BLaER1 (cell line): ENCODE measurements at regions not wholly inside any gene's neighbourhood (a gene's known extent, or its start where the extent isn't known, plus 50 kb on each side); places are given as distances from the start of the nearest gene placed in this dataset.

ENCODE experiments used
- H3K27ac ChIP-seq: shearing (Covaris generic); formaldehyde crosslinking; 2 replicates; pipeline ENCODE4 v1.8.1; 2022
- H3K27me3 ChIP-seq: shearing (Covaris generic); formaldehyde crosslinking; 2 replicates; pipeline ENCODE4 v1.8.1; 2022
- H3K36me3 ChIP-seq: shearing (Covaris generic); formaldehyde crosslinking; 2 replicates; pipeline ENCODE4 v1.8.1; 2022
- H3K4me1 ChIP-seq: shearing (Covaris generic); formaldehyde crosslinking; 2 replicates; pipeline ENCODE4 v1.8.1; 2022
- H3K4me2 ChIP-seq: shearing (Covaris generic); formaldehyde crosslinking; 2 replicates; pipeline ENCODE4 v1.8.1; 2022
- H3K4me3 ChIP-seq: shearing (Covaris generic); formaldehyde crosslinking; 2 replicates; pipeline ENCODE4 v1.8.1; 2022
- H3K9ac ChIP-seq: shearing (Covaris generic); formaldehyde crosslinking; 2 replicates; pipeline ENCODE4 v1.8.1; 2022
- H3K9me3 ChIP-seq: shearing (Covaris generic); formaldehyde crosslinking; 2 replicates; pipeline ENCODE4 v1.8.1; 2022
- H4K20me1 ChIP-seq: shearing (Covaris generic); formaldehyde crosslinking; 2 replicates; pipeline ENCODE4 v1.8.1; 2022
- Cebpa-rat ChIP-seq: shearing (Covaris generic); IDR thresholded peaks from 2 replicates; pipeline ENCODE4 v1.8.1; 2022

DNA sequence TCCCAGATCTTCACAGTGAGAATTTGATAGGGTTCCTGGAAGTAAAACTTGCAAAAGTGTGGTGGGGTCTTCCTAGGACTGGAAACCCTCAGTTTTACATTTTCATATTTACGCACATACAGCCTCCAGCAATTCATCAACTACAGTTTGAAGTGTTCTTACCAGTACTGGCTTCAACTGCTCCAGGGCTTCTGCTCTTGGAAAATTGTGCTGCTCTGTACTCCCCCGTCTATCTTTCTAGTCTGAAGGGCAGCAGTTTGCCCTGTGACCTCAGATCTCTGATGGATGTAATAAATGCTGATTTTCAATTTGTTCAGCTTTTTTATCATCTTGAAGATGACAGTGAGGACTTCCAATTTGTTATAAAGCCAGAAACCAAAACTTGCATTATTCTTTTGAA, 458.9 kb upstream of the FSTL5 start:
- H3K9me3 ChIP-seq: no peaks in the 10 kb centered on the region
- no peak overlapping the region for H3K4me3 ChIP-seq
- no peaks in the 10 kb centered on the region for H3K27me3 ChIP-seq
- no peak overlapping the region for H3K9ac ChIP-seq
- H3K4me2 ChIP-seq: no peak overlapping the region
- H4K20me1 ChIP-seq: no peaks in the 10 kb centered on the region
- no peak overlapping the region for H3K27ac ChIP-seq
- no peaks in the 10 kb centered on the region for H3K4me1 ChIP-seq
- TF ChIP-seq Cebpa-rat: no peak
- H3K36me3 ChIP-seq: no peaks in the 10 kb centered on the region

DNA sequence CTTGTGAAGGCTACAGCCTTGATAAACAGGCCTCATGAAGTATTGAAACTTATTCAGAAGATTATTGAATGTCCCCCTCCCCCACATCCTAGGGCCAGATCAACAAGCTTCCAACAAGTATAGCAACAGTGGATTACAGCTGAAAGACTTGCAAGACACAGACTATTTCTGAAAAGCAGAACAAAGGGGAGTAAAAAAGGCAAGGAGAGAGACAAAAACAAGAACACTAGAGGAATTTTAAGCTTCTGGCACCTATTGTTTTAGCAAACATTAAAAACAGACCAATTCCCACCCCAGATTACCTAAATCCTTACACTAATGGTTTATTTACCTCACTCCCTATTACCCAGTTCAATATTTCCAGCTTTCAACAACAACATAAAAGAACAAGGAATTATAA, 446.3 kb upstream of the FSTL5 start:
- no peak overlapping the region for H3K9ac ChIP-seq
- no peaks in the 10 kb centered on the region for H3K9me3 ChIP-seq
- H3K27me3 ChIP-seq: no peaks in the 10 kb centered on the region
- no peaks in the 10 kb centered on the region for H4K20me1 ChIP-seq
- no peak overlapping the region for H3K4me2 ChIP-seq
- no peak for TF ChIP-seq Cebpa-rat
- H3K36me3 ChIP-seq: no peaks in the 10 kb centered on the region
- H3K4me3 ChIP-seq: no peak overlapping the region
- H3K27ac ChIP-seq: no peak overlapping the region
- H3K4me1 ChIP-seq: no peaks in the 10 kb centered on the region

DNA sequence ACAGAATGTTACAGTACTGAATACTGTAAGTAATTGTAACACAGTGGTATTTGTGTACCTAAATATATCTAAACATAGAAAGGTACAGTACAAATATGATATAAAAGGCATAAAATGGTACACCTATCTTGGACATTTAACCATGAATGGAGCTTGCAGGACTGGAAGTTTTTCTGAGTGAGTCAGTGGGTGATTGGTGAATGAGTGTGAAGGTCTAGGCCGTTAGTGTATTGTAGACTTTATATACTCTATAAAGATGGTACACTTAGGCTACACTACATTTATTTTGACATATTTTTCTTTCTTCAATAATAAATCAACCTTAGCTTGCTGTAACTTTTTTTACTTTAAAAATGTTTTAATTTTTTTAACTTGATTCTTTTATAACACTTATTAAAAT, 422.5 kb upstream of the FSTL5 start:
- H3K36me3 ChIP-seq: no peaks in the 10 kb centered on the region
- H3K4me1 ChIP-seq: no peaks in the 10 kb centered on the region
- H3K4me3 ChIP-seq: no peak overlapping the region
- no peak overlapping the region for H3K9ac ChIP-seq
- H3K4me2 ChIP-seq: no peak overlapping the region
- no peaks in the 10 kb centered on the region for H4K20me1 ChIP-seq
- no peaks in the 10 kb centered on the region for H3K9me3 ChIP-seq
- no peaks in the 10 kb centered on the region for H3K27me3 ChIP-seq
- H3K27ac ChIP-seq: no peak overlapping the region
- TF ChIP-seq Cebpa-rat: no peak

DNA sequence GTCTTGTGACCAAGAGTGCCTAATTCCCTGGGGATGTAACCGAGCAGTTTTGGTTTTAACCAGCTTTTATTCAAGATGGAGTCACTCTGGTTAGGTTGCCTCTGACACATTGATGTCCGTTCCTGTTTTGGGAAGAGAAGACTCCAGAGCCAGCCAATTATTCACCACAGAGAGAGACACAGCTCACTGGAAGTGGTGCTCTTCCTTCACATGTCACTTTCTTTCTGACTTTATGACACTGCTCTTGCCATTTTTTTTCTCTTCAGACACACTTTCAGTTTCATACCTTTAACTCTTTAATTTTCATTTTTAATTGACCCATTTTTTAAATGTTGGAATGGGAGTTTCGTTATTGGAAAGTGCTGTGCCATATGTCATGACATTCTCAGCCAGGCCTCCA, 418.4 kb upstream of the FSTL5 start:
- TF ChIP-seq Cebpa-rat: no peak
- no peak overlapping the region for H3K9ac ChIP-seq
- no peaks in the 10 kb centered on the region for H3K36me3 ChIP-seq
- no peak overlapping the region for H3K27ac ChIP-seq
- no peaks in the 10 kb centered on the region for H3K9me3 ChIP-seq
- H3K4me1 ChIP-seq: no peaks in the 10 kb centered on the region
- no peak overlapping the region for H3K4me2 ChIP-seq
- H3K27me3 ChIP-seq: no peaks in the 10 kb centered on the region
- no peak overlapping the region for H3K4me3 ChIP-seq
- no peaks in the 10 kb centered on the region for H4K20me1 ChIP-seq

DNA sequence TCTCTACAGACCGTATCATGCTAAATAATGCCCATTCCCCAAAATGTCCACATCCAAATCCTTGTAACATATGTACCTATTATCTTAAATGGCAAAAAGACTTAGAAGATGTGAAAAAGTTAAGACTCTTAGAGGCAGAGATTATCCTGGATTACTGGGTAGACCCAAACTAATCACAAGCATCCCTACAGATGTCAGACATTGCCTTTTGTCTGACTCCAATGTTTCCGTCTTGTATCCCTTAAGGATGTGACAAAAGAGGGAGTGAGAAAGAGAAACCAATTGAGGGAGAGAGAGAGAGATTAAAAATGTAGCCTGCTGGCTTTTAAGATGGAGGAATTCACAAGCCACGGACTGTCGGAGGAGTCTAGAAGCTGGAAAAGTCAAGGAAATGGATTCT, 401.9 kb upstream of the FSTL5 start:
- Histone ChIP-seq H3K4me2 (no peak overlapping the region), H3K36me3 (no peaks in the 10 kb centered on the region), H3K9ac (no peak overlapping the region), H4K20me1 (no peaks in the 10 kb centered on the region), H3K27ac (no peak overlapping the region), H3K4me3 (no peak overlapping the region), H3K27me3 (no peaks in the 10 kb centered on the region), H3K9me3 (no peaks in the 10 kb centered on the region), H3K4me1 (no peaks in the 10 kb centered on the region)
- TF ChIP-seq Cebpa-rat: no peak

DNA sequence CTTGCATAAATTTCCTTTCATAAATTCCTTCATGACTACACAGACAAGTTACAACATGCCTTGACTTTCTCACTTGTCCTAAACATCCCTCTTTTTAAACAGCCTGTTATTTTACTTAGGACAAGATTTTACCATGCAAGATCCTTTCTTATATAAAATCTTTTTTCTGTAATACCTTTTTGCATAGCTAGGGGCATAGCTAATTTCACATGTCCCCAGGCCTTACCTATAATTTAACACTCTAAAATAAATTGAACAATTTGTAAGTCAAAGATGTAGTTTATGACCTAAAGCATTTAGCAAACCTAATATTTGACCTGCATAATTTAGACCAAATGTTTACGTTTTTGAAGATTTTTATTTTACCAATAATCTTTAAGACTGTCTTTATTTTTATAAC, 396.3 kb upstream of the FSTL5 start:
- H4K20me1 ChIP-seq: no peaks in the 10 kb centered on the region
- H3K9ac ChIP-seq: no peak overlapping the region
- H3K4me2 ChIP-seq: no peak overlapping the region
- no peaks in the 10 kb centered on the region for H3K9me3 ChIP-seq
- no peaks in the 10 kb centered on the region for H3K27me3 ChIP-seq
- no peaks in the 10 kb centered on the region for H3K36me3 ChIP-seq
- H3K27ac ChIP-seq: no peak overlapping the region
- H3K4me3 ChIP-seq: no peak overlapping the region
- no peaks in the 10 kb centered on the region for H3K4me1 ChIP-seq
- no peak for TF ChIP-seq Cebpa-rat

DNA sequence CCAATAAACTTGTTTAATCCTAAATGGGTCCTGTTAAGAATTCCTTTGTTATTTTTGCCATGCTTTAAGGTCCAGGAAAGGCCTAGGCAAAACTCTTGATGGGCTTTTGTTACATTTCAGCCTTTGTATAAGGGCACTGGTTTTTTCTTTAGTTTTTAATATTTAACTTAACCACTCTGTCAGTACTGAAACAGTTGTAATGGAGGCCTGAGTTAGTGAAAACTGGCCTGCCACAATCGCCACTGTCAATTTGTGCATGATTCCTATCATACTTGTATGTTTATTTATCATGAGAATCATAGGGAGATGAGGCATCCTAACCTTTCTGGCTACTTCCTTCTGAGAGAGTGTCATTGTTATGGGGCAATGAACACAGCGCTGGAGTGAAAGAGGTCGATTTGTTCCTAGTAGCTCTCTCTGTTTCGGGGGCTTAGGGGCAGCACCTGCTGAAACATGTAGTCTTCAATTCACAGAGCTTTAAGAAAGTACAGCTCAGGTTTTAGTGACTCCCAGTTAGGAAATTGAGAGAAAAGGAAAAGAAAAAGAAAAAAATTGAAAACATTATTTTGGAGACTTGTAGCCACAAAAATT, 393.8 kb upstream of the FSTL5 start:
- H3K4me1 ChIP-seq: no peaks in the 10 kb centered on the region
- H3K9ac ChIP-seq: no peak overlapping the region
- no peaks in the 10 kb centered on the region for H3K27me3 ChIP-seq
- H3K4me2 ChIP-seq: no peak overlapping the region
- no peaks in the 10 kb centered on the region for H3K9me3 ChIP-seq
- H3K36me3 ChIP-seq: no peaks in the 10 kb centered on the region
- no peaks in the 10 kb centered on the region for H4K20me1 ChIP-seq
- no peak overlapping the region for H3K4me3 ChIP-seq
- TF ChIP-seq Cebpa-rat: no peak
- no peak overlapping the region for H3K27ac ChIP-seq

DNA sequence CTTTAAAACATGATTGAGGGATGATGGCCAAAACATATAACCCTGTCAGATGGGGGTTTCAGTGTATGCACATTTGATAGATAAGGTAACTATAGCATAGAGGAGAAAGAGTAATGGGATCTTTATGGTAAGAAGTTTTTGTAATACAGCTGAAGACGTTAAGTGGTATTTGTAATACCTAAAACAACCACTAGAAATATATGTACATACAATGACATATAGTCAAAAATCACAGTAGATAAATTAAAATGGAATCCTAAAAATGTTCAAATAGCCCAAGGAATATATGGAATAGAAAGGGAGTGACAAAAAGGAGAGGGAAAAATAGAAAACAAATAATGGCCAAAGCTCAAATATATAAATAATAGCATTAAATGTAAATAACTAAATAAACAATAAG, 371.3 kb upstream of the FSTL5 start:
- no peak for TF ChIP-seq Cebpa-rat
- Histone ChIP-seq H4K20me1 (no peaks in the 10 kb centered on the region), H3K4me1 (no peaks in the 10 kb centered on the region), H3K27me3 (no peaks in the 10 kb centered on the region), H3K9me3 (no peaks in the 10 kb centered on the region), H3K27ac (no peak overlapping the region), H3K4me2 (no peak overlapping the region), H3K36me3 (no peaks in the 10 kb centered on the region), H3K4me3 (no peak overlapping the region), H3K9ac (no peak overlapping the region)

DNA sequence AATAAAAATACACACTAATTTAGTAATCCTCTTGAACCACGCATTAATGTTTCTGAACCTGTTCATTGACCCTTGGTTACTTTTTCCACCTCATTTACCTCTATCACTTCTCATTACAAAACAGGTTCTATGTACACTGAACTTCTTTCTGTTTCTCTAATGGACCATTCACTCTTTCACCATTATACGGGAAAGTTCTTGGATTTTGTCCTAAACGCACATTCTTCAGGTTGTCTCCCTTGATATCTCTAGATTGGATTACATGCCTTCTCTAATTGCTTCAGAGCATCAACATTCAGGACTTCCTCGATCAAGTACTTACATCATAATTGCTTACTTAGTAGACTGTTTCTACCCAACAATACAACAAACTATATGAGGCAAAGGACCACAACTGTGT, 359.4 kb upstream of the FSTL5 start:
- Histone ChIP-seq H3K36me3 (no peaks in the 10 kb centered on the region), H4K20me1 (no peaks in the 10 kb centered on the region), H3K4me1 (no peaks in the 10 kb centered on the region), H3K27me3 (no peaks in the 10 kb centered on the region), H3K4me2 (no peak overlapping the region), H3K9ac (no peak overlapping the region), H3K9me3 (no peaks in the 10 kb centered on the region), H3K4me3 (no peak overlapping the region), H3K27ac (no peak overlapping the region)
- no peak for TF ChIP-seq Cebpa-rat

DNA sequence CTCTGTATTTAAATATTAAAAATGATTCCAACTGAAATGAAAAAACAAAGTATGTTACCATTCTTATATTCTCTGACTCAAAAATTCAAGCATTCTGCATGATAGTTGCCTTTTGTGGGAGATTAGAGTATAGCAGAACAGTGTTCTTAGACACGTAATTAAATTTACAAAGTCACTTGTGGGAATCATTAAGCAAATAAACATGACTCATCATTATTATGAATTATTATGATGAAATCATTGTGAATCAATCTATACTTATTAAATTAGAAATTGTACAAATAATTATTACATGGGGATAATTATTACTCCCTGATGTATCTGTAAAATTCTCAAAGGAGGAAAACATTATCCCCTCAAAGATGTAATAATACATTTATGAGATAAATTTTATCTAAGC, 358.9 kb upstream of the FSTL5 start:
- Histone ChIP-seq H3K27ac (no peak overlapping the region), H3K4me1 (no peaks in the 10 kb centered on the region), H3K9ac (no peak overlapping the region), H3K36me3 (no peaks in the 10 kb centered on the region), H3K9me3 (no peaks in the 10 kb centered on the region), H3K4me2 (no peak overlapping the region), H3K4me3 (no peak overlapping the region), H4K20me1 (no peaks in the 10 kb centered on the region), H3K27me3 (no peaks in the 10 kb centered on the region)
- no peak for TF ChIP-seq Cebpa-rat

DNA sequence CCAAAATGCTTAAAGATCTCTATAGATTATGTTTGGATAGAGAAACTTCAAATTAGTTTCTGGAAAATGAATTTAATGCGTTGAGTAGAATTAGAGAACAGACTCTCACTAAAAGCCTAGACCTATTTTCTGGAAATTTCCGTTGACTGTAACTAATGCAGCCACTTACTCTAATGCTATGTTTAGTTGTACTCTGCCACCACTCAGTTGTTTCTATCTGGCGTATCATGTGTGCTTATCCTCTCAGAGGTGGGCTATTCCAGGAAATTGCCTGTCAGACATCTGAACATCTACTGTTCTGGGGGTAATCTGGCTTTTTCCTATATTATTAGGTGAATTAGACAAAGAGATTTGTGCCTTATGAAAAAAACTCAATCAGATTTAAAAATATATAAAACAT, 347.1 kb upstream of the FSTL5 start:
- Histone ChIP-seq H3K4me3 (no peak overlapping the region), H4K20me1 (no peaks in the 10 kb centered on the region), H3K9me3 (no peaks in the 10 kb centered on the region), H3K9ac (no peak overlapping the region), H3K27me3 (no peaks in the 10 kb centered on the region), H3K4me2 (no peak overlapping the region), H3K27ac (no peak overlapping the region), H3K36me3 (no peaks in the 10 kb centered on the region), H3K4me1 (no peaks in the 10 kb centered on the region)
- no peak for TF ChIP-seq Cebpa-rat
